OCI-LY7 (cell line): ENCODE measurements at regions not wholly inside any gene's neighbourhood (a gene's known extent, or its start where the extent isn't known, plus 50 kb on each side); places are given as distances from the start of the nearest gene placed in this dataset.

ENCODE experiments used
- BruUV-seq: library from RNA; stranded (reverse); fragments of 400-500 nt; replicated peaks from 2 replicates; lab custom pipeline; 2021; lab: Mats Ljungman, UMichigan
- CTCF ChIA-PET: fragments of 300-600 bp; sonication (Branson Sonifier 250); formaldehyde crosslinking; loops from one replicate; lab custom pipeline; 2022; ENCODE audit warnings: antibody characterized with exemption; ENCODE audit not compliant: unreplicated experiment; lab: Charles Lee
- POLR2A ChIA-PET: fragments of 300-600 bp; sonication (Branson Sonifier 250); formaldehyde crosslinking; loops from one replicate; lab custom pipeline; 2022; ENCODE audit warnings: antibody characterized with exemption; lab: Charles Lee
- DNase-seq: peaks from one replicate; pipeline ENCODE4 v3.0.0-alpha.2; 2015; ENCODE audit warnings: low spot score
- H2AFZ ChIP-seq: fragments of 200-600 bp; sonication (generic), shearing (Covaris generic); 2 replicates; pipeline ENCODE4 v1.6.1; 2014; ENCODE audit warnings: mild to moderate bottlenecking, antibody characterized with exemption, low read length, moderate library complexity
- H3K27ac ChIP-seq: fragments of 200-600 bp; sonication (generic); 2 replicates; pipeline ENCODE4 v1.5.1; 2014; ENCODE audit warnings: mixed run types, low read depth, mild to moderate bottlenecking, moderate library complexity, low read length, inconsistent platforms; ENCODE audit not compliant: poor library complexity, severe bottlenecking
- H3K36me3 ChIP-seq: fragments of 200-600 bp; sonication (generic); 2 replicates; pipeline ENCODE4 v1.6.1; 2014; ENCODE audit warnings: mild to moderate bottlenecking, antibody characterized with exemption, low read length, moderate library complexity, mixed read lengths; ENCODE audit not compliant: insufficient read depth
- H3K4me1 ChIP-seq: fragments of 200-600 bp; sonication (generic); 2 replicates; pipeline ENCODE4 v1.5.1; 2014; ENCODE audit warnings: mild to moderate bottlenecking, low read length; ENCODE audit not compliant: insufficient read depth, poor library complexity, severe bottlenecking
- H3K4me2 ChIP-seq: fragments of 200-600 bp; sonication (generic); 2 replicates; pipeline ENCODE4 v1.6.1; 2014; ENCODE audit warnings: mild to moderate bottlenecking, low read length
- H3K4me3 ChIP-seq: fragments of 200-600 bp; sonication (generic); 2 replicates; pipeline ENCODE4 v1.5.1; 2014; ENCODE audit warnings: mild to moderate bottlenecking, low read depth, low read length; ENCODE audit not compliant: poor library complexity, severe bottlenecking
- H3K79me2 ChIP-seq: fragments of 200-600 bp; sonication (generic); 2 replicates; pipeline ENCODE4 v1.6.1; 2016; ENCODE audit warnings: low read depth, mild to moderate bottlenecking, low read length, moderate library complexity, mixed read lengths; ENCODE audit not compliant: insufficient read depth
- H3K9me2 ChIP-seq: fragments of 200-600 bp; sonication (generic); 2 replicates; pipeline ENCODE4 v1.6.1; 2016; ENCODE audit warnings: mild to moderate bottlenecking, low read length, mixed read lengths; ENCODE audit not compliant: insufficient read depth
- H3K9me3 ChIP-seq: fragments of 200-600 bp; sonication (generic); 2 replicates; pipeline ENCODE4 v1.6.1; 2014; ENCODE audit warnings: mild to moderate bottlenecking, mixed run types, low read length, mixed read lengths
- H4K20me1 ChIP-seq: fragments of 200-600 bp; sonication (generic); 2 replicates; pipeline ENCODE4 v1.6.1; 2014; ENCODE audit warnings: mild to moderate bottlenecking, antibody characterized with exemption, low read length, moderate library complexity, mixed read lengths; ENCODE audit not compliant: insufficient read depth
- CTCF ChIP-seq: fragments of 200-600 bp; sonication (generic); conservative IDR thresholded peaks from 2 replicates; pipeline ENCODE4 v1.5.1; 2014; ENCODE audit warnings: mild to moderate bottlenecking, antibody characterized with exemption, low read length, moderate library complexity, mixed read lengths
- EZH2phosphoT487 ChIP-seq: fragments of 200-600 bp; sonication (generic); IDR thresholded peaks from 2 replicates; pipeline ENCODE4 v1.6.1; 2018; ENCODE audit warnings: low read depth, borderline replicate concordance, mild to moderate bottlenecking, mixed run types, antibody characterized with exemption, low read length, moderate library complexity, mixed read lengths
- intact Hi-C: fragments of 100-400 bp; cut with micrococcal nuclease; formaldehyde crosslinking; loops from one replicate; pipeline ENCODE4 v1.10.0; 2022; ENCODE audit not compliant: unreplicated experiment

GRCh38 chr12:115001571-115002180, 317.7 kb upstream of the TBX3 start:
- Histone ChIP-seq H3K27ac (no peak overlapping the region), H3K4me1 (peaks cover 72% of the 10 kb centered on the region), H2AFZ (peak overlapping the region; percentile 78), H3K4me2 (peak overlapping the region; percentile 2; the same call in 1 of the 2 replicates), H3K79me2 (no peaks in the 10 kb centered on the region), H4K20me1 (no peaks in the 10 kb centered on the region), H3K4me3 (no peak overlapping the region), H3K9me3 (peaks cover 6% of the 10 kb centered on the region; the same call in 1 of the 2 replicates), H3K36me3 (no peaks in the 10 kb centered on the region), H3K9me2 (no peaks in the 10 kb centered on the region)
- intact Hi-C loops, result no loop called here
- CTCF ChIA-PET, result no interaction called here
- no TSS peak for BruUV-seq
- TF ChIP-seq EZH2phosphoT487 (no peak), CTCF (no peak)
- POLR2A ChIA-PET, result no interaction called here
- no peak for DNase-seq

- TF ChIP-seq EZH2phosphoT487 (no peak), CTCF (no peak)
- no peaks in the 10 kb centered on the region for H3K79me2 ChIP-seq
- H3K36me3 ChIP-seq, result peaks cover 3% of the 10 kb centered on the region; the same call in 1 of the 2 replicates
- peak overlapping the region; percentile 78; the same call in 1 of the 2 replicates for H2AFZ ChIP-seq
- H3K27ac ChIP-seq, result peak overlapping the region; percentile 77
- H3K9me2 ChIP-seq, result no peaks in the 10 kb centered on the region
- POLR2A ChIA-PET, result no interaction called here
- peak overlapping the region; percentile 47 for H3K4me2 ChIP-seq
- BruUV-seq, result no TSS peak
- peaks cover 15% of the 10 kb centered on the region; the same call in 1 of the 2 replicates for H3K9me3 ChIP-seq
- CTCF ChIA-PET, result no interaction called here
- intact Hi-C loops, result no loop called here
- no peaks in the 10 kb centered on the region for H4K20me1 ChIP-seq
- H3K4me1 ChIP-seq, result peaks cover 62% of the 10 kb centered on the region
- peak; percentile 94 for DNase-seq
- H3K4me3 ChIP-seq, result no peak overlapping the region
These were observed 316.1 kb upstream of the TBX3 start for GRCh38 chr12:115000038-115000437.

GRCh38 chr12:114998750-114999128, 314.8 kb upstream of the TBX3 start:
- Histone ChIP-seq H3K27ac (no peak overlapping the region), H3K9me2 (no peaks in the 10 kb centered on the region), H2AFZ (peak overlapping the region; percentile 78; the same call in 1 of the 2 replicates), H3K4me2 (peak overlapping the region; percentile 47), H3K4me3 (no peak overlapping the region), H3K4me1 (peaks cover 49% of the 10 kb centered on the region), H3K36me3 (peaks cover 3% of the 10 kb centered on the region; the same call in 1 of the 2 replicates), H3K9me3 (peaks cover 15% of the 10 kb centered on the region; the same call in 1 of the 2 replicates), H3K79me2 (no peaks in the 10 kb centered on the region), H4K20me1 (no peaks in the 10 kb centered on the region)
- intact Hi-C loops, result no loop called here
- CTCF ChIA-PET, result interaction anchor here (1.4 kb wide), 1 partner anchor 11 kb away, joined by 3 read pairs; no protein-coding TSS in a partner anchor
- no TSS peak for BruUV-seq
- DNase-seq, result no peak
- TF ChIP-seq EZH2phosphoT487 (no peak), CTCF (no peak)
- POLR2A ChIA-PET, result interaction anchor here (1.2 to 1.6 kb wide), 2 partner anchors 10 to 20 kb away, joined by 3 to 10 read pairs; no protein-coding TSS in a partner anchor
